Activated CD8-positive, alpha-beta T cell treated with anti-CD3 and anti-CD28 coated beads, Interleukin-2, amount 10 ng/mL, durations not matched to agents 7 days and 5 days (primary cell): ENCODE measurements at regions not wholly inside any gene's neighbourhood (a gene's known extent, or its start where the extent isn't known, plus 50 kb on each side); places are given as distances from the start of the nearest gene placed in this dataset.

Experiments
- ATAC-seq: fragments of 150-1000 bp; cut with Tn5 transposase; one replicate; pipeline ENCODE4 v1.10.0; 2021; ENCODE audit warnings: moderate library complexity
- CTCF ChIA-PET: fragments of 350-600 bp; sonication (Branson Sonifier 250); formaldehyde crosslinking; loops from one replicate; lab custom pipeline; 2021; ENCODE audit warnings: antibody characterized with exemption; lab: Charles Lee
- POLR2A ChIA-PET: fragments of 350-600 bp; sonication (Branson Sonifier 250); formaldehyde crosslinking; loops from one replicate; lab custom pipeline; 2021; ENCODE audit warnings: antibody characterized with exemption; lab: Charles Lee
- DNase-seq: peaks from one replicate; pipeline ENCODE4 v3.0.0-alpha.2; 2020
- H3K27ac Mint-ChIP-seq: one replicate; pipeline ENCODE4 v1.8.0; 2021; ENCODE audit warnings: mild to moderate bottlenecking, mixed read lengths
- H3K27me3 Mint-ChIP-seq: one replicate; pipeline ENCODE4 v1.8.0; 2021; ENCODE audit warnings: low read depth, mixed read lengths
- H3K36me3 Mint-ChIP-seq: one replicate; pipeline ENCODE4 v1.8.0; 2021; ENCODE audit warnings: low read depth, mixed read lengths
- H3K4me1 Mint-ChIP-seq: one replicate; pipeline ENCODE4 v1.8.0; 2021; ENCODE audit warnings: low read depth, mixed read lengths
- H3K4me3 Mint-ChIP-seq: one replicate; pipeline ENCODE4 v1.8.0; 2021; ENCODE audit warnings: mild to moderate bottlenecking, mixed read lengths
- H3K9me3 Mint-ChIP-seq: one replicate; pipeline ENCODE4 v1.8.0; 2022; ENCODE audit warnings: mixed read lengths; ENCODE audit not compliant: insufficient read depth

DNA sequence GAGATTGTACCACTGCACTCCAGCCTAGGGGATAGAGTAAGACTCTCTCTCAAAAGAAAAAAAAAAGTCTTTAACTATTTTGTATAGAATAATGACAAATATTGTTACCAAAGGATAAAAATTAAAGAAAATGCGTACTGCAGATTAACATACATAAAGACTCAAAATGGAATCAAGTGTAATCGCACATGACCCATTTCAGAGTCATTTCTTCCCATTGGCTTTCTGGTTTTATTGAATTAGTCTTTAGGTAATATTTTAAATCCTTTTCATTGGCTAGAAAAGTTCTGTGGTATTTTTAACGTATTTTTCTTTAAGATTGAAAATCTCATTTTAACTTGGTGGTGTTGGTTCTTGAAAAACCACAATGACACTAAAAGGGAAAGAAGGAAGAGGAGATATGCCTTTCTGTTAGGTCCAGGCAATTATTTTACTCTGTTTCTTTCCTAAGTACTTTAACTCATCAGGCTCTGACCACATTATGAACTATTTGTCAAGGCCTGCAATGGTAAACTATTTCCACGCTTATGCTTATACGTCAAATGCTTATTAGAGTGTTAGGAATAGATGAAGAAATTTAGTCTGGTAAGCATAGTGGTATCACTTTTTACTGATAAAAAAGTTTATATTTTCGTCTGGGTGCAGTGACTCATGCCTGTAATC, 52.3 kb downstream of the PLEKHG1 start:
- Mint-ChIP-seq H3K36me3 (no peaks in the 10 kb centered on the region), H3K4me3 (no peak overlapping the region), H3K27me3 (no peaks in the 10 kb centered on the region), H3K9me3 (no peaks in the 10 kb centered on the region), H3K27ac (no peak overlapping the region), H3K4me1 (no peaks in the 10 kb centered on the region)
- POLR2A ChIA-PET, result no interaction called here
- CTCF ChIA-PET, result no interaction called here
- DNase-seq (no peak), ATAC-seq (no peak)

- CTCF ChIA-PET, result no interaction called here
- H3K36me3 Mint-ChIP-seq, result no peaks in the 10 kb centered on the region
- no peak overlapping the region for H3K27ac Mint-ChIP-seq
- peaks cover 5% of the 10 kb centered on the region for H3K27me3 Mint-ChIP-seq
- POLR2A ChIA-PET, result no interaction called here
- H3K9me3 Mint-ChIP-seq, result no peaks in the 10 kb centered on the region
- H3K4me3 Mint-ChIP-seq, result no peak overlapping the region
- DNase-seq (no peak), ATAC-seq (no peak)
- H3K4me1 Mint-ChIP-seq, result no peaks in the 10 kb centered on the region
Observed at GRCh38 chr6:150652848-150653613, 53.3 kb downstream of the PLEKHG1 start.

- ATAC-seq, result no peak
- H3K9me3 Mint-ChIP-seq, result no peaks in the 10 kb centered on the region
Observed at GRCh38 chr6:150654608-150655007, 54.9 kb downstream of the PLEKHG1 start.

GRCh38 chr6:150656156-150656555, 56.5 kb downstream of the PLEKHG1 start:
- H3K27ac Mint-ChIP-seq, result no peak overlapping the region
- ATAC-seq (no peak), DNase-seq (no peak)
- peaks cover 10% of the 10 kb centered on the region for H3K27me3 Mint-ChIP-seq
- no peaks in the 10 kb centered on the region for H3K36me3 Mint-ChIP-seq
- CTCF ChIA-PET, result no interaction called here
- H3K9me3 Mint-ChIP-seq, result no peaks in the 10 kb centered on the region
- POLR2A ChIA-PET, result no interaction called here
- H3K4me1 Mint-ChIP-seq, result no peaks in the 10 kb centered on the region
- H3K4me3 Mint-ChIP-seq, result no peak overlapping the region

More at GRCh38 chr6:150654608-150655007, 54.9 kb downstream of the PLEKHG1 start:
- no peak overlapping the region for H3K4me3 Mint-ChIP-seq
- peaks cover 10% of the 10 kb centered on the region for H3K27me3 Mint-ChIP-seq
- no peak for DNase-seq
- no peaks in the 10 kb centered on the region for H3K36me3 Mint-ChIP-seq
- H3K4me1 Mint-ChIP-seq, result no peaks in the 10 kb centered on the region
- no peak overlapping the region for H3K27ac Mint-ChIP-seq
- POLR2A ChIA-PET, result no interaction called here
- CTCF ChIA-PET, result no interaction called here

- no peaks in the 10 kb centered on the region for H3K36me3 Mint-ChIP-seq
- H3K27ac Mint-ChIP-seq, result no peak overlapping the region
- no peaks in the 10 kb centered on the region for H3K4me1 Mint-ChIP-seq
- no peaks in the 10 kb centered on the region for H3K9me3 Mint-ChIP-seq
- ATAC-seq (no peak), DNase-seq (no peak)
- H3K4me3 Mint-ChIP-seq, result no peak overlapping the region
- H3K27me3 Mint-ChIP-seq, result peaks cover 12% of the 10 kb centered on the region
- ChIA-PET POLR2A (no interaction called here), CTCF (interaction anchor here (0.7 kb wide), 1 partner anchor 230 kb away, joined by 3 read pairs; no protein-coding TSS in a partner anchor)
Observed at GRCh38 chr6:150658421-150658820, 58.7 kb downstream of the PLEKHG1 start.

DNA sequence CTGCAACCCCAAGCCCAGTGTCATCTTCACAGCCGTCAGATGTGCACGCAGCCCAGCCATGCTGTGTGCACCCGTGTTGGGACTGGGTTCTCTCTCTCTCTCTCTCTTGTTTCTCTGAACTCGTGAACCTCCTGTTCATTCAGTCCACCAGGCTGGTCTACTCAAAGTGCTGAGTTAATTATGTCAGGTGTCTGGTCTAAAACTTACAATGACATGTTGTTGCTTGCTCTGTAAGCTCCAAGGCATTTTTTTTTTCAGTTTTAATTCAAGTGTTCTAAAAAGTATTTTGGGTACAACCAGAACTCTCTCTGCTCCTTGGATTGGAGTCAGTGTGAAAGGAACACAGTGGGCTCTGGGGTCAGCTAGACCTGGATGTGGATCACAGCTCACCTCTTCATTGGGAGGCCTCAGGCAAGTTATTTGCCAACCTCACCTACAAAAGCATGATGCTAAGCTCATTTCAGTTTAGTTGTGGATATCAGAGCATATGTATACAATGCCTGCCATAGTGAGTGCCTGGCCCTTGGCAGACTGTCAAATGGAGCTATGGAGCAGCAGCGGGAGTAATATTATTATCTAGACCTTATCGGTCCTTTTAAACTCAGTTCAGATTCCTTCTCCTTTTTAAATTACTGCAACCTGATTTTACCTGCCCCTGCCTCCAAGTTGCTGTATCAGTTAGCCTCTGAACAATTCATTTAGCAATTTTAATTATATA, 59.5 kb downstream of the PLEKHG1 start:
- no peaks in the 10 kb centered on the region for H3K36me3 Mint-ChIP-seq
- DNase-seq (no peak), ATAC-seq (no peak)
- H3K9me3 Mint-ChIP-seq, result no peaks in the 10 kb centered on the region
- no peak overlapping the region for H3K27ac Mint-ChIP-seq
- peaks cover 12% of the 10 kb centered on the region for H3K27me3 Mint-ChIP-seq
- H3K4me3 Mint-ChIP-seq, result no peak overlapping the region
- no peaks in the 10 kb centered on the region for H3K4me1 Mint-ChIP-seq
- CTCF ChIA-PET, result interaction anchor here (0.7 kb wide), 1 partner anchor 231 kb away, joined by 3 read pairs; no protein-coding TSS in a partner anchor
- POLR2A ChIA-PET, result no interaction called here

- DNase-seq (no peak), ATAC-seq (no peak)
- no peaks in the 10 kb centered on the region for H3K36me3 Mint-ChIP-seq
- ChIA-PET POLR2A (no interaction called here), CTCF (no interaction called here)
- H3K27me3 Mint-ChIP-seq, result peaks cover 12% of the 10 kb centered on the region
- H3K4me1 Mint-ChIP-seq, result no peaks in the 10 kb centered on the region
- no peak overlapping the region for H3K27ac Mint-ChIP-seq
- no peaks in the 10 kb centered on the region for H3K9me3 Mint-ChIP-seq
- H3K4me3 Mint-ChIP-seq, result no peak overlapping the region
Observed at GRCh38 chr6:150661216-150662007, 61.7 kb downstream of the PLEKHG1 start.

GRCh38 chr6:150662814-150663213, 63.1 kb downstream of the PLEKHG1 start:
- Mint-ChIP-seq H3K27ac (no peak overlapping the region), H3K4me3 (no peak overlapping the region), H3K4me1 (no peaks in the 10 kb centered on the region), H3K36me3 (no peaks in the 10 kb centered on the region), H3K9me3 (no peaks in the 10 kb centered on the region), H3K27me3 (peaks cover 9% of the 10 kb centered on the region)
- CTCF ChIA-PET, result no interaction called here
- ATAC-seq, result no peak
- POLR2A ChIA-PET, result no interaction called here
- no peak for DNase-seq

GRCh38 chr6:150664091-150664490, 64.4 kb downstream of the PLEKHG1 start:
- ATAC-seq (no peak), DNase-seq (no peak)
- H3K27me3 Mint-ChIP-seq, result peaks cover 5% of the 10 kb centered on the region
- POLR2A ChIA-PET, result no interaction called here
- no peak overlapping the region for H3K27ac Mint-ChIP-seq
- no peak overlapping the region for H3K4me3 Mint-ChIP-seq
- no peaks in the 10 kb centered on the region for H3K9me3 Mint-ChIP-seq
- no peaks in the 10 kb centered on the region for H3K36me3 Mint-ChIP-seq
- H3K4me1 Mint-ChIP-seq, result no peaks in the 10 kb centered on the region
- CTCF ChIA-PET, result no interaction called here

DNA sequence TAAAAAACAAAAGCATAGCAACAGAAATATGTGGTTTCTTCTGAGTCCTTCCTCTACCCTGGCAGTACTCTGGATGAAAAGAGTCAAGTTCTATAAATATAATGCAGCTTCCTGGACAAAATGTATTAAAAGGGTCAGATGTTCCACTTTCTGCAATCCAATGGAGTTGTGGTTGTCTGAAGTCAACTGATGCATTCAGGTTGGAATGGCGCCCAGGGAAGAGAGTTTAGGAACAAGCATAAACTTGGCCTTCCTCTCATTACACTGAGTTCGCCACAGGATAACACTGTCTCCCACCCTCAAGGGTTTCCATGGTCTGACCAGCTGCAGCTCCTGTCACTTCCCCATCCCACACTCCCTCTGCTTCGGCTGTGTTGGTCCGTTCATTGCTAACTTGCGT, 66.4 kb downstream of the PLEKHG1 start:
- Mint-ChIP-seq H3K4me1 (no peaks in the 10 kb centered on the region), H3K36me3 (no peaks in the 10 kb centered on the region), H3K9me3 (no peaks in the 10 kb centered on the region), H3K4me3 (no peak overlapping the region), H3K27me3 (peaks cover 2% of the 10 kb centered on the region), H3K27ac (no peak overlapping the region)
- CTCF ChIA-PET, result no interaction called here
- no peak for ATAC-seq
- POLR2A ChIA-PET, result no interaction called here
- DNase-seq, result no peak

- DNase-seq, result no peak
- H3K36me3 Mint-ChIP-seq, result no peaks in the 10 kb centered on the region
- H3K4me1 Mint-ChIP-seq, result no peaks in the 10 kb centered on the region
- no peaks in the 10 kb centered on the region for H3K9me3 Mint-ChIP-seq
- POLR2A ChIA-PET, result no interaction called here
- ATAC-seq, result no peak
- no peak overlapping the region for H3K27ac Mint-ChIP-seq
- H3K4me3 Mint-ChIP-seq, result no peak overlapping the region
- CTCF ChIA-PET, result no interaction called here
- H3K27me3 Mint-ChIP-seq, result no peaks in the 10 kb centered on the region
Observed at GRCh38 chr6:150667359-150667758, 67.7 kb downstream of the PLEKHG1 start.
